GM21723 (cell line): ENCODE measurements at regions not wholly inside any gene's neighbourhood (a gene's known extent, or its start where the extent isn't known, plus 50 kb on each side); places are given as distances from the start of the nearest gene placed in this dataset.

Source experiments
- ATAC-seq: cut with Tn5 transposase; IDR thresholded peaks from one replicate; pipeline ENCODE4 v1.9.1; 2021; ENCODE audit warnings: mild to moderate bottlenecking, moderate library complexity; ENCODE audit not compliant: unreplicated experiment

- ATAC-seq: no peak
These were observed 868.9 kb downstream of the EPHA7 start for GRCh38 chr6:92550501-92550900.

- no peak for ATAC-seq
These were observed 873.5 kb downstream of the EPHA7 start for GRCh38 chr6:92545861-92546260.

- no peak for ATAC-seq
These were observed 877.8 kb downstream of the EPHA7 start for GRCh38 chr6:92541448-92542060.

- no peak for ATAC-seq
These were observed 880.4 kb downstream of the EPHA7 start for GRCh38 chr6:92538926-92539325.

- ATAC-seq: no peak
These were observed 881.1 kb downstream of the EPHA7 start for GRCh38 chr6:92538275-92538674.

GRCh38 chr6:92534109-92534508 lies 885.2 kb downstream of the EPHA7 start:
- ATAC-seq: no peak

- ATAC-seq: no peak
These were observed 896.8 kb downstream of the EPHA7 start for GRCh38 chr6:92522589-92522988.

- no peak for ATAC-seq
These were observed 897.8 kb downstream of the EPHA7 start for GRCh38 chr6:92521553-92521952.

- no peak for ATAC-seq
These were observed 909.2 kb downstream of the EPHA7 start for GRCh38 chr6:92510137-92510536.

- ATAC-seq: no peak
These were observed 911.8 kb downstream of the EPHA7 start for GRCh38 chr6:92507552-92507951.

- no peak for ATAC-seq
These were observed 914.9 kb downstream of the EPHA7 start for GRCh38 chr6:92504509-92504908.

- ATAC-seq: no peak
These were observed 922.1 kb downstream of the EPHA7 start for GRCh38 chr6:92497281-92497680.

GRCh38 chr6:92496527-92496926 lies 922.8 kb downstream of the EPHA7 start:
- ATAC-seq: no peak

- ATAC-seq: no peak
These were observed 924.1 kb downstream of the EPHA7 start for GRCh38 chr6:92495242-92495641.

GRCh38 chr6:92485487-92485886 lies 933.9 kb downstream of the EPHA7 start:
- ATAC-seq: no peak

GRCh38 chr6:92479831-92480230 lies 939.5 kb downstream of the EPHA7 start:
- ATAC-seq: no peak

GRCh38 chr6:92473056-92473455 lies 946.3 kb downstream of the EPHA7 start:
- no peak for ATAC-seq

GRCh38 chr6:92469186-92469828 lies 950.1 kb downstream of the EPHA7 start:
- ATAC-seq: no peak

- no peak for ATAC-seq
These were observed 951.3 kb downstream of the EPHA7 start for GRCh38 chr6:92468066-92468465.

GRCh38 chr6:92460133-92460532 lies 959.2 kb downstream of the EPHA7 start:
- no peak for ATAC-seq

GRCh38 chr6:92459606-92460005 lies 959.8 kb downstream of the EPHA7 start:
- no peak for ATAC-seq

GRCh38 chr6:92446052-92446451 lies 973.3 kb downstream of the EPHA7 start:
- ATAC-seq: no peak

GRCh38 chr6:92433911-92434310 lies 985.4 kb downstream of the EPHA7 start:
- no peak for ATAC-seq
